WTC11 (cell line): ENCODE measurements at regions not wholly inside any gene's neighbourhood (a gene's known extent, or its start where the extent isn't known, plus 50 kb on each side); places are given as distances from the start of the nearest gene placed in this dataset.

ENCODE experiments used
- ATAC-seq: fragments of 200-7000 bp; cut with Tn5 transposase; 2 replicates; pipeline ENCODE4 v1.10.0; 2021; ENCODE audit warnings: mild to moderate bottlenecking, moderate library complexity
- CTCF ChIA-PET: fragments of 300-600 bp; sonication (Branson Sonifier 250); formaldehyde crosslinking; loops from one replicate; lab custom pipeline; 2021; ENCODE audit warnings: antibody characterized with exemption; lab: Charles Lee
- POLR2A ChIA-PET: fragments of 350-600 bp; sonication (Branson Sonifier 250); formaldehyde crosslinking; loops from one replicate; lab custom pipeline; 2021; ENCODE audit warnings: antibody characterized with exemption; lab: Charles Lee
- DNase-seq: peaks from one replicate; pipeline ENCODE4 v3.0.0; 2021; ENCODE audit warnings: low spot score
- H3K27ac Mint-ChIP-seq: 2 replicates; pipeline ENCODE4 v1.8.0; 2021; ENCODE audit warnings: mixed read lengths
- H3K27me3 Mint-ChIP-seq: 2 replicates; pipeline ENCODE4 v1.8.0; 2021; ENCODE audit warnings: low read depth, mild to moderate bottlenecking, moderate library complexity, mixed read lengths
- H3K36me3 Mint-ChIP-seq: 2 replicates; pipeline ENCODE4 v1.8.0; 2021; ENCODE audit warnings: mixed read lengths
- H3K4me1 Mint-ChIP-seq: 2 replicates; pipeline ENCODE4 v1.8.0; 2022; ENCODE audit warnings: mixed read lengths
- H3K4me3 Mint-ChIP-seq: 2 replicates; pipeline ENCODE4 v1.8.0; 2021; ENCODE audit warnings: mild to moderate bottlenecking, moderate library complexity, mixed read lengths
- H3K9me3 Mint-ChIP-seq: 2 replicates; pipeline ENCODE4 v1.8.0; 2021; ENCODE audit warnings: mixed read lengths
- ATF2 ChIP-seq: sonication (generic); formaldehyde crosslinking; IDR thresholded peaks from 2 replicates; pipeline ENCODE4 v1.8.1; 2022; ENCODE audit warnings: low read depth, missing genetic modification reagents, borderline replicate concordance
- CREB1 ChIP-seq: sonication (generic); formaldehyde crosslinking; IDR thresholded peaks from 2 replicates; pipeline ENCODE4 v1.8.0; 2023; ENCODE audit warnings: mild to moderate bottlenecking, missing genetic modification reagents
- E2F5 ChIP-seq: sonication (generic); formaldehyde crosslinking; IDR thresholded peaks from 2 replicates; pipeline ENCODE4 v1.8.1; 2022; ENCODE audit warnings: mild to moderate bottlenecking, moderate library complexity, missing genetic modification reagents
- ESRRA ChIP-seq: sonication (generic); formaldehyde crosslinking; IDR thresholded peaks from 2 replicates; pipeline ENCODE4 v1.8.1; 2022; ENCODE audit warnings: mild to moderate bottlenecking, missing genetic modification reagents, borderline replicate concordance
- GRHL2 ChIP-seq: fragments of 250-450 bp; sonication (Bioruptor Pico); IDR thresholded peaks from 2 replicates; pipeline ENCODE4 v1.8.0; 2022; ENCODE audit warnings: mild to moderate bottlenecking, moderate library complexity; ENCODE audit not compliant: insufficient replicate concordance, severe bottlenecking
- NFATC4 ChIP-seq: fragments of 250-450 bp; sonication (Bioruptor Pico); IDR thresholded peaks from 2 replicates; pipeline ENCODE4 v1.9.0; 2021; ENCODE audit warnings: mild to moderate bottlenecking
- NFYB ChIP-seq: sonication (generic); formaldehyde crosslinking; conservative IDR thresholded peaks from 2 replicates; pipeline ENCODE4 v1.8.0; 2022; ENCODE audit warnings: low read depth, missing genetic modification reagents
- OVOL2 ChIP-seq: fragments of 250-450 bp; sonication (Bioruptor Pico); IDR thresholded peaks from 2 replicates; pipeline ENCODE4 v1.9.0; 2021; ENCODE audit warnings: mild to moderate bottlenecking, borderline replicate concordance
- SP1 ChIP-seq: sonication (generic); formaldehyde crosslinking; conservative IDR thresholded peaks from 2 replicates; pipeline ENCODE4 v1.8.1; 2022; ENCODE audit warnings: missing genetic modification reagents
- TCF7 ChIP-seq: sonication (generic); formaldehyde crosslinking; IDR thresholded peaks from 2 replicates; pipeline ENCODE4 v1.8.0; 2022; ENCODE audit warnings: mild to moderate bottlenecking, low read depth, missing genetic modification reagents, moderate library complexity
- TEAD1 ChIP-seq: sonication (generic); formaldehyde crosslinking; IDR thresholded peaks from 2 replicates; pipeline ENCODE4 v1.8.0; 2022; ENCODE audit warnings: mild to moderate bottlenecking, missing genetic modification reagents
- ZNF263 ChIP-seq: sonication (generic); formaldehyde crosslinking; IDR thresholded peaks from 2 replicates; pipeline ENCODE4 v1.8.1; 2022; ENCODE audit warnings: low read depth, mild to moderate bottlenecking, moderate library complexity, missing genetic modification reagents
- ZNF317 ChIP-seq: sonication (generic); formaldehyde crosslinking; IDR thresholded peaks from 2 replicates; pipeline ENCODE4 v1.8.1; 2023; ENCODE audit warnings: low read depth, mild to moderate bottlenecking, moderate library complexity, missing genetic modification reagents, borderline replicate concordance
- ZNF416 ChIP-seq: fragments of 250-450 bp; sonication (Bioruptor Pico); IDR thresholded peaks from 2 replicates; pipeline ENCODE4 v1.9.0; 2021; ENCODE audit warnings: mild to moderate bottlenecking, inconsistent platforms
- TF ChIP-seq, protein P1 (sequence below): sonication (generic); formaldehyde crosslinking; IDR thresholded peaks from 2 replicates; pipeline ENCODE4 v1.8.1; 2023; ENCODE audit warnings: mild to moderate bottlenecking, missing genetic modification reagents, moderate library complexity
- TF ChIP-seq, protein P2 (sequence below): sonication (generic); formaldehyde crosslinking; IDR thresholded peaks from 2 replicates; pipeline ENCODE4 v1.8.1; 2023; ENCODE audit warnings: mild to moderate bottlenecking, moderate library complexity, missing genetic modification reagents
- TF ChIP-seq, protein P3 (sequence below): sonication (generic); formaldehyde crosslinking; IDR thresholded peaks from 2 replicates; pipeline ENCODE4 v1.8.1; 2023; ENCODE audit warnings: mild to moderate bottlenecking, missing genetic modification reagents
- TF ChIP-seq, protein P4 (sequence below): sonication (generic); formaldehyde crosslinking; conservative IDR thresholded peaks from 2 replicates; pipeline ENCODE4 v1.8.1; 2023; ENCODE audit warnings: mild to moderate bottlenecking, low read depth, missing genetic modification reagents, moderate library complexity

DNA sequence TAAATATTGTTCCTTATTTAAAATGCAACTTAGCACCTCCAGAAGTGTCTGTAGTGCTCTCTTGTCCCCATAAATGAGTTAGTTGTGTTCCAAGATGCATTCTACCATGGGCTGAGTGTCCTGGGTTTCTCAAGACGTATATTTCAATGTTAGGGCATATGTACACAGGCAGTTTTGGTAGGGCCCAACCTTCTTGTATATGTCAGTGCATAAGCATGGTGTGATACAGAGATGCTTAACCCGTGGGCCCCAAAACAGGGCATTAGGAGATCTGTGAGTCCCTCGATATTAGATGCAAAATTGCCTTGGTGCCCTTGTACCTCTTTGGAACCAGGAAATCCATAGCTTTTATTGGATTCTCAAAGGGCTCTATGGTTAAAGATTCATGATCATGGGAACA lies 91.5 kb upstream of the HIVEP1 start:
- Mint-ChIP-seq H3K36me3 (no peaks in the 10 kb centered on the region), H3K9me3 (no peaks in the 10 kb centered on the region), H3K4me1 (peaks cover 27% of the 10 kb centered on the region), H3K4me3 (no peak overlapping the region), H3K27ac (no peak overlapping the region), H3K27me3 (no peaks in the 10 kb centered on the region)
- CTCF ChIA-PET = interaction anchor here (1.4 kb wide), 1 partner anchor 52 kb away, joined by 4 read pairs; no protein-coding TSS in a partner anchor
- no peak for ATAC-seq
- DNase-seq = no peak
- no peak for TF ChIP-seq NFATC4 (CRISPR knock-in tag)
- TF ChIP-seq, protein P1, sequence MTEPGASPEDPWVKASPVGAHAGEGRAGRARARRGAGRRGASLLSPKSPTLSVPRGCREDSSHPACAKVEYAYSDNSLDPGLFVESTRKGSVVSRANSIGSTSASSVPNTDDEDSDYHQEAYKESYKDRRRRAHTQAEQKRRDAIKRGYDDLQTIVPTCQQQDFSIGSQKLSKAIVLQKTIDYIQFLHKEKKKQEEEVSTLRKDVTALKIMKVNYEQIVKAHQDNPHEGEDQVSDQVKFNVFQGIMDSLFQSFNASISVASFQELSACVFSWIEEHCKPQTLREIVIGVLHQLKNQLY (CRISPR knock-in tag) = no peak
- TF ChIP-seq, protein P2, sequence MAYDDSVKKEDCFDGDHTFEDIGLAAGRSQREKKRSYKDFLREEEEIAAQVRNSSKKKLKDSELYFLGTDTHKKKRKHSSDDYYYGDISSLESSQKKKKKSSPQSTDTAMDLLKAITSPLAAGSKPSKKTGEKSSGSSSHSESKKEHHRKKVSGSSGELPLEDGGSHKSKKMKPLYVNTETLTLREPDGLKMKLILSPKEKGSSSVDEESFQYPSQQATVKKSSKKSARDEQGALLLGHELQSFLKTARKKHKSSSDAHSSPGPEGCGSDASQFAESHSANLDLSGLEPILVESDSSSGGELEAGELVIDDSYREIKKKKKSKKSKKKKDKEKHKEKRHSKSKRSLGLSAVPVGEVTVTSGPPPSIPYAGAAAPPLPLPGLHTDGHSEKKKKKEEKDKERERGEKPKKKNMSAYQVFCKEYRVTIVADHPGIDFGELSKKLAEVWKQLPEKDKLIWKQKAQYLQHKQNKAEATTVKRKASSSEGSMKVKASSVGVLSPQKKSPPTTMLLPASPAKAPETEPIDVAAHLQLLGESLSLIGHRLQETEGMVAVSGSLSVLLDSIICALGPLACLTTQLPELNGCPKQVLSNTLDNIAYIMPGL (CRISPR knock-in tag) = no peak
- TF ChIP-seq TEAD1 (CRISPR knock-in tag) = no peak
- TF ChIP-seq ZNF263 (CRISPR knock-in tag) = no peak
- POLR2A ChIA-PET = no interaction called here

DNA sequence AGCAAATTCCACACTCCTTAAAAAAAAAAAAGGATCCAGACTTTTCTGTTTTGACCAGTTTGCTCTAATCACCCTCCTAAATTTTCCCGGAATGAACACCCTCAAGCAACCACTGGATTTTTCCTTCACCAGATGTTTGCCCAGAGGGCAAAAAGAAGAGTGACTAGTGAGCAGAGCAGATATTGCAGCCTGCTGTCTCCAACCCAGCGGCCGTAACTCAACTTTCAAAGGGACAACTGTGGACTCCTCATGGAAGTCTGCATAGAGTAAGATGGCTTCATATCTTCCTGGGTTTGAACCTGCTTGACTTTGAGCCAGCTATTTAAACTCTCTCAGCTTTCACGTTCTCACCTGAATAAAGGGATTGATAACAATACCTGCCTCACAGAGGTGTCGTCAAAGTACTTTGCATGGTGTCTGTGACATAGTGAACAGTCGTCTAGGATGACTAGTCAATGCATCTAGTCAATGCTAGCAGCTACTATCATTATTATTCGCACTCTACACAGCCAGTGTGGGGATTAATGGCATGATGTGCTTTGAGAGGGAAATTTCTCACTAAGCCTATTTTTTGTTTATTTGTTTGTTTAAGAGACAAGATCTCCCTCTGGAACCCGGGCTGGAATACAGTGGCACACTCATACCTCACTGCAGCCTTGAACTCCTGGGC lies 92.2 kb upstream of the HIVEP1 start:
- CTCF ChIA-PET = interaction anchor here (1.4 kb wide), 1 partner anchor 53 kb away, joined by 4 read pairs; no protein-coding TSS in a partner anchor
- H3K4me1 Mint-ChIP-seq = peaks cover 26% of the 10 kb centered on the region
- no peak overlapping the region for H3K27ac Mint-ChIP-seq

More for the DNA sequence above, 92.2 kb upstream of the HIVEP1 start:
- DNase-seq = no peak
- no peaks in the 10 kb centered on the region for H3K27me3 Mint-ChIP-seq
- TF ChIP-seq, protein P3, sequence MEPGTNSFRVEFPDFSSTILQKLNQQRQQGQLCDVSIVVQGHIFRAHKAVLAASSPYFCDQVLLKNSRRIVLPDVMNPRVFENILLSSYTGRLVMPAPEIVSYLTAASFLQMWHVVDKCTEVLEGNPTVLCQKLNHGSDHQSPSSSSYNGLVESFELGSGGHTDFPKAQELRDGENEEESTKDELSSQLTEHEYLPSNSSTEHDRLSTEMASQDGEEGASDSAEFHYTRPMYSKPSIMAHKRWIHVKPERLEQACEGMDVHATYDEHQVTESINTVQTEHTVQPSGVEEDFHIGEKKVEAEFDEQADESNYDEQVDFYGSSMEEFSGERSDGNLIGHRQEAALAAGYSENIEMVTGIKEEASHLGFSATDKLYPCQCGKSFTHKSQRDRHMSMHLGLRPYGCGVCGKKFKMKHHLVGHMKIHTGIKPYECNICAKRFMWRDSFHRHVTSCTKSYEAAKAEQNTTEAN = no peak
- TF ChIP-seq NFYB (CRISPR knock-in tag) (no peak), ZNF263 (CRISPR knock-in tag) (no peak), ZNF416 (CRISPR knock-in tag) (no peak), ZNF317 (CRISPR knock-in tag) (no peak), E2F5 (CRISPR knock-in tag) (no peak), TCF7 (no peak), SP1 (CRISPR knock-in tag) (no peak), CREB1 (CRISPR knock-in tag) (no peak), ATF2 (CRISPR knock-in tag) (no peak), ESRRA (CRISPR knock-in tag) (no peak), OVOL2 (CRISPR knock-in tag) (no peak), GRHL2 (no peak)
- TF ChIP-seq, protein P4, sequence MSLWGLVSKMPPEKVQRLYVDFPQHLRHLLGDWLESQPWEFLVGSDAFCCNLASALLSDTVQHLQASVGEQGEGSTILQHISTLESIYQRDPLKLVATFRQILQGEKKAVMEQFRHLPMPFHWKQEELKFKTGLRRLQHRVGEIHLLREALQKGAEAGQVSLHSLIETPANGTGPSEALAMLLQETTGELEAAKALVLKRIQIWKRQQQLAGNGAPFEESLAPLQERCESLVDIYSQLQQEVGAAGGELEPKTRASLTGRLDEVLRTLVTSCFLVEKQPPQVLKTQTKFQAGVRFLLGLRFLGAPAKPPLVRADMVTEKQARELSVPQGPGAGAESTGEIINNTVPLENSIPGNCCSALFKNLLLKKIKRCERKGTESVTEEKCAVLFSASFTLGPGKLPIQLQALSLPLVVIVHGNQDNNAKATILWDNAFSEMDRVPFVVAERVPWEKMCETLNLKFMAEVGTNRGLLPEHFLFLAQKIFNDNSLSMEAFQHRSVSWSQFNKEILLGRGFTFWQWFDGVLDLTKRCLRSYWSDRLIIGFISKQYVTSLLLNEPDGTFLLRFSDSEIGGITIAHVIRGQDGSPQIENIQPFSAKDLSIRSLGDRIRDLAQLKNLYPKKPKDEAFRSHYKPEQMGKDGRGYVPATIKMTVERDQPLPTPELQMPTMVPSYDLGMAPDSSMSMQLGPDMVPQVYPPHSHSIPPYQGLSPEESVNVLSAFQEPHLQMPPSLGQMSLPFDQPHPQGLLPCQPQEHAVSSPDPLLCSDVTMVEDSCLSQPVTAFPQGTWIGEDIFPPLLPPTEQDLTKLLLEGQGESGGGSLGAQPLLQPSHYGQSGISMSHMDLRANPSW (CRISPR knock-in tag) = no peak
- H3K9me3 Mint-ChIP-seq = no peaks in the 10 kb centered on the region
- no peak overlapping the region for H3K4me3 Mint-ChIP-seq
- no peaks in the 10 kb centered on the region for H3K36me3 Mint-ChIP-seq
- ATAC-seq = no peak
- POLR2A ChIA-PET = no interaction called here
